GM21825 (cell line): ENCODE measurements at regions not wholly inside any gene's neighbourhood (a gene's known extent, or its start where the extent isn't known, plus 50 kb on each side); places are given as distances from the start of the nearest gene placed in this dataset.

ENCODE experiments used
- ATAC-seq: cut with Tn5 transposase; IDR thresholded peaks from one replicate; pipeline ENCODE4 v1.9.1; 2021; ENCODE audit warnings: mild to moderate bottlenecking, moderate library complexity; ENCODE audit not compliant: unreplicated experiment

GRCh38 chr5:61894046-61894445 is 412.0 kb upstream of the KIF2A start:
- ATAC-seq: no peak

DNA sequence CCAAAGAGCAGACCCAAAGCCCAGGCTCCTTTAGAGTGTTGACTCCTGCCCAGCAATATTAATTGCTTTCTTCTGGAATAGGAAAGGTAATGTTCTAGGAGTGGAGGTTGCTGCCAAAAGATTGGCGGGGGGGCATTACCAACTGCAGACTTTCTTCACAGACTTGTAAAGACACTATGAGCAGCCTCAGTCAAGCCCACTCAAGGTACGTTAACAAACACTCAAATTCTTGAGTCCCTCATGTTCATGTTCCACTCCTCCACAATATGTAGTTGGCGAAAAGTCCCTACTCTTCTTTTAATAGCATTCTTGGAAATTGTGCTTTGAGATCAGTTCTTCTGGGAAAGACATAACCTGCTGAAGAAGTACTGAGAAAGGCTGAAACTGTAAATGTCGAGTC is 409.2 kb upstream of the KIF2A start:
- ATAC-seq: no peak

DNA sequence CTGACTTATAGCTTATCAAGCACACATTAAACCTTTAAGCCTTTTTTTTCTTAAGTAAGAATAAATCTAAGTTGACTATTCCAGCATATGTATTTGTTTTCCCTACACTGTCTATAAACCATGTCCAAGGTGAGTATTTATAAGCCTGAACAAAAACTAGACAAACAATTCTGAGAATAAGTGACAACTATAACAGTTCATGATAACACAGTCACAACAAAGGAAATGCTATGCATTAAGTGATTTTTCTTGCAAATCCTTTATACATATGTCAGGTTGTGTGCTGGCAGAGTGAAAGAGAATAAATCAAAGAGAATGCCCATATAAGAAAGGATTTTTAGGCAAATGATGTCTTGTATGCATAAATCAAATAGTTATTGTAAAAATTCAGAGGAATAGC is 408.8 kb upstream of the KIF2A start:
- no peak for ATAC-seq

- ATAC-seq: no peak
Measured at GRCh38 chr5:61901997-61902396, 404.0 kb upstream of the KIF2A start.

GRCh38 chr5:61904730-61905129 is 401.3 kb upstream of the KIF2A start:
- ATAC-seq: no peak

- no peak for ATAC-seq
Measured at GRCh38 chr5:61905613-61906012, 400.4 kb upstream of the KIF2A start.

DNA sequence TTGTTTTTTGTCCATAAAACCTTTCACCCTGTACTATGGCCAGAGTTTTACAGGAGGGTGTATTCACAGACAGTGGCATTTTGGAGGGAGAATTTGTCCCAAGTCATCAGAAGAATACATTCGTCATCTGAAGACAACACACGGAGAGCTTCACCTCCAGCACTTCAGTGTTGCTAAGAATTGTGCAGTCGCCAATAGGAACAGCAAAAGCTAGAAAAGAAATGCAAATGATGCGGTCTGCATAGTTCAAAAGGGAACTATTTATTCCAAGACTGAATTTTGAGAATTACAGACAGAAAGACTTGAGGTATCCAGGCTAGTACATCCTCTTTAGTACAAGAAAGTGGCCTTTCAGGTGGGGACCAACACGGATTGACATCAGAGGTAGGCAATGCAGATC is 399.2 kb upstream of the KIF2A start:
- no peak for ATAC-seq

DNA sequence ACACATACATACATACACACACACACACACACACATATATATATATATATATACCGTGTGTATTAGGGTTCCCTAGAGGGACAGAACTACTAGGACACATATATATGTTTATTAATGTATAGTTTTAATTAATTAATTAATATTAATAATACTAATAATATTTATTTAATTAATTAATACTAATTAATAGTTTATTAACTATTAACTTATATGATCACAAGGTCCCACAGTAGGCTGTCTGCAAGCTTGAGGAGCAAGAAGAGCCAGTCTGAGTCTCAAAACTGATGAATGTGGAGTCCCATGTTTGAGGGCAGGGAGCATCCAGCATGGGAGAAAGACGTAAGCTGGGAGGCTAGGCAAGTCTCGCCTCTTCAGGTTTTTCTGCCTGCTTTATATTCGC is 398.0 kb upstream of the KIF2A start:
- no peak for ATAC-seq

DNA sequence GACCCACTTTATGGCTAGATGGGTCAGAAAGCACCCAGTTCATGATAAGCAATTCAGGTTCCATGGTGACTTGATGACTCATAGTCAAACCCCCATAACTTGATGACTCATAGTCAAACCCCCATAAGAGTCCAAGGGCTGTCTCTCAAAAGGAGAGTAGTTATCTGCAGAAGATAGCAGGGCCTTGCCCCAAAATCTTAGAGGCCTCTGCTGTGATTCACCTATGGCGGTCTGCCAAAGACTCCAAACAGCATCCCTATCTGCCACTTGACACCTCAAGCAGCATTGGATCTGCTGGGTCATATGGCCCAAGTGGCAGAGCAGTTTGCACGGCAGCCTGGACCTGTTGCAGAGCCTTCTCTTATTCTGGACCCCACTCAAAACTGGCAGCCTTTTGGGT is 395.2 kb upstream of the KIF2A start:
- no peak for ATAC-seq

DNA sequence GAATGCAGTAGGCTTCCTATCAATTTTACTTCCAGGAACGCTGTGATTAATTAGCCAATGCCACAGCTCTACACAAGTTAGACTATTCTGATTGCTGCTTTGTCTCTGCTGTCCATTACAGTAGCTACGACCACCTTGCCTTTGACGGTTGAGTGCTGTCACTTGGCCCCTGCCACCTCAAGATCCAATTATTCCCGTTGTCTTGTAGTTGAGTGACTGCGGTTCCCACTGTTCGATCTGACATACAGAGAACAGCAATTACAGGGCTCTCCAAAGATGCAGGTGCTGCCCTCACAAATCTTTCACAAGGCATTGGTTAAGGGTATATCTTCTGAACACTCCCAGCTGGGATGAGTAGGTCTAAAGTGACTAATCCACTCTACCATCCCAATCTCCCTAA is 393.4 kb upstream of the KIF2A start:
- no peak for ATAC-seq

DNA sequence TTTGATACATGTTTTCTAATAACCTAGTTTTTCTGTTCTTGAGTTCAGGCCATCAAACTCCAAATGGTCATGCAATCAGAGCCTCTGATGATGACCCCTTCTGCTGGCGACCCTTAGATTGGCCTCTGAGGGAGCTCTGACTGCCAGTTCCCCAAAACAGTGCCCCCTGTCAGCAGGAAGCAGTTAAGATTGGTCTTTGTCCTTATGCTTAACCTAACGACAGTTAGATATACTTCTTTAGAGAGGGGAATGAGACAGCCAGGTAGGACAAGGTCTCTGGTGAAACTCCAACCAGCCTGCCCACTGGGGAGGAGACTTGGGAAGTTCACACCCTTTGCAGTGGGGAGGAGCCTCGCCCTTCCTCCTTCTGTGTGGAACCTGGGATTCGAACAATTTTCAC is 390.4 kb upstream of the KIF2A start:
- no peak for ATAC-seq

DNA sequence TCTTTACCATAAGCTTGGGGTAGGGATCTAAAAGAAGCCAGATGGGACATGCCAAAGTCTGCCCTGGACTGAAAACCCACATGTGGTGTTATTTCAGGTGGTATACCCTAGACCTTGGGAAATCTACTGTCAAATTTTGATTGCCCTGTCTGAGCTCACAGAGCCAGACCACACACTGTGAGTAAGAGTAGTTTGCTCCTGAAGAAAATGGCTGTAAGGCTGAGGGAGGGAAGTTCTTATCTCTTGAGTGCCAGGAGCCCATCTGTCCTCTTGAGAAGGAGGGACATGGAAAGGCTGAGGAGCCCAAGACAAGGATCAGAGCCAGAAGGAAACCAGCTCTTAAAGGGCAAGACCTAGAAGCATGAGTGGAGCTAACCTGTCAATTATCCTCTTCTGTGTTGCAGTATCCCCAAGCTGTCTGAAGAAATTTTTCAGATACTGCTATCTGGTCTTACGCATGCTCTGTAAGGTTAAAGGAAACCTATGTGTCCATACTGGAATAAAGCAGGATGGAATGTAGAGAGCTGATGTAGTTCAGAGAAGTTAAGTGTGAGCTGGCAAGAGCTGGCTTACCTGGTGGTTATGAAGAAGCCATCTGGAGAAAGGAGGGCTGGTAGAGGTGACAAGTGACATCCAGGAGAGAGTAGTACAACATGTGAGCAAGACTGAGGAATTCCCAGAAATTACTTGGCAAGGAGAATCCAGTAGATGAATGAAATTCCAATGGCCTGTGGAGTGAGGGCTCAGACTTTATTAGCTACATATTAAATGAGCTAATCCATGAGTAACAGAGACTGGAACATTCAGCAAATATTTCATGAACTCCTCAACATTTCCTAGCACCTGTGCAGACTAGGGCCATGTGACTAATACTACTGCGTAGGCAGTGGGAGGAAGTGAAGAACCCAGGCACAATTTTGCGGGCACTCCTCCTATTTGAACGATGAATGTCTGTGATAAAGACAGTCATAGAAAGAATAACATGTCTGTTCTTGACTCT is 389.1 kb upstream of the KIF2A start:
- ATAC-seq: no peak

DNA sequence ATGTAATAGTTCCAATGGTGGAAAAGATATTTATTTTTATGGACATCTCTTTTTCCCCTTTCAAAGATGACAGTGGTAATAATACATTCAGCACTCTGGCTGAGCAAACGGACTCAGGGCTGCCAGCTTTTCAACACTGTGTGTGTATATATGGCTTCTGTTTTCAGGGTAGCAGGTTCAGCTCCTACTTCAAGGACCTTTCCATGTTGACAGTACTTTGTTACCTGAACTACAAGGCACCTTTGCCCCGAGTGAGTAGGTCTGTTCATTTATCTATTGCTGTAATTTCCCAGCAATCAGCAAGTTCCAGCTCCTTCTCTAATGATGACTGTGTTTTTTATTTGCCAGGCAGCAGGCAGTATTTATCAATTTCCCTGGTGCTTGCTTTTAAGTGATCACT is 387.4 kb upstream of the KIF2A start:
- ATAC-seq: no peak

- no peak for ATAC-seq
Measured at GRCh38 chr5:61919920-61920319, 386.1 kb upstream of the KIF2A start.

GRCh38 chr5:61924251-61924650 is 381.8 kb upstream of the KIF2A start:
- no peak for ATAC-seq

DNA sequence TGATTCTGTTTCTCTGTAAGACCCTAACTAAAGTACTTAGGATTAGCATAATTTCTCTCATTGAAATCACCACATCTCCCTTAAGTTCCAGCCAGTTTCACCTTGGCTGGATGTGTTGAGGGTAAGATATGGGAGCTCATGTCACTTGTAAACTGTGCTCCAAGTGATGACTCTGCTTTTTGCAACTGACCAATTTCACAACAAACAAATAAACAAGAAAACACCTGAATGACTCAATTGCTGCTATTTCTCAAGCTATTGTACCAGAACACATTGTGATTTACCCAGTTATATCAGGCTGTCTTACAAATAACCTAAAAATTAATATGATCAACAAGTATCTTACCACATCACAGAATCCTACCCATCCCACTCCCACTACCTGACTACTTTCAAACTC is 379.1 kb upstream of the KIF2A start:
- no peak for ATAC-seq

- no peak for ATAC-seq
Measured at GRCh38 chr5:61931236-61931635, 374.8 kb upstream of the KIF2A start.

DNA sequence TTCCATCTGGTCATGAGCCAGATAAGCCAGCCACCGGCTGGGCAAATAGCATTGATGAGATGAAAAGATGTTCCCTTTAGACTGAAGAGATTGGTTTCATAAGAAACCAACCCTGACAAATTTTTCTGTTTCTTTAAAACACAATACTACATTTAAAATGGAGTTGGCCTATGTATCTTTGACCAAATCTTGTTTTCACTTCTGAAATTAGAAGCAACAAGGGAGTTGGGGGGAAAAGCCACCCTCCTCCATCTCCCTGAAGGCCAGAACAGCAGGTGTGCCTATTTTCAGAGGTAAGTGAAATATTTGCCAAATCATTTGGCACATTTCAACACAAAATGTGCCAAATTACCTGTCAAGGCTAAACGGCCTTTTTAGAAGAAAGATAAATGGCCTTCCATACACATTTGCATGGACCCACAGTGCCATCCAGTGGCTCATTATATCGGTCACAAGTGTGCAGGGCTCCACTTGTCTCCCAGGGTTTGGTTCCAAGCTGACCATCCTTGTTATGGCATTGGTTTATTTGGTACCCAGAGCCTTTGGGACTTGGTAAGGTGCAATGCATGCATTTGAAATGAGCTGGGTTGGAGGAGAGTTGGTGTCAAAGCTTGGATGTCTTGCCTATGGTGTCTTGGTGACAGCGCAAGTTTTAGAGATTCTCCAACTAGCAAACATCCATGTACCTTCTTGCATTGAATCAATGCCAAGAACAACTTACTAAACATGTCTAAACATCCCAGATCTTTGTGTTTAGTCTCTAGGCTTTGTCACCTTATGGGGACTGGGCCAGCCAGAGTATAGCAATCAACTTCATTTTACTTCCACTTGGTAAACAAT is 372.0 kb upstream of the KIF2A start:
- ATAC-seq: no peak

DNA sequence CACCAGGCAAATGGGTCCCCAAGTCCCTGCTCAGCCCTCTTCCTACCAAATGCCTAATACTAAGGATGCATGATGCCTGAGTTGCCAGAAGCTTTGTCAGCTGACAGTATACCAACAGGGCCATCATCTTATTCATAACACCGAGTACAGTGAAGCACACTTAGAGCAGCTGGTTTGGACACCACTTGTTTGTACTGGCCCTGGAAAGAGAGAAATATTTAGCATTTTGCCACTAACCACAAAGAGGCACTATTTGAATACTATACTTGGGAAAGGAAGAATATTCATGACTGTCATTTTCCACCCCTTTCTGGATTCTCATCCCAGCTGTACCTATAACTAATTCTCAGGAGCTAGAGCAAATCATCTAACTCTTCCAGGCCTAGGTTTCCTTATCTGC is 364.4 kb upstream of the KIF2A start:
- no peak for ATAC-seq

DNA sequence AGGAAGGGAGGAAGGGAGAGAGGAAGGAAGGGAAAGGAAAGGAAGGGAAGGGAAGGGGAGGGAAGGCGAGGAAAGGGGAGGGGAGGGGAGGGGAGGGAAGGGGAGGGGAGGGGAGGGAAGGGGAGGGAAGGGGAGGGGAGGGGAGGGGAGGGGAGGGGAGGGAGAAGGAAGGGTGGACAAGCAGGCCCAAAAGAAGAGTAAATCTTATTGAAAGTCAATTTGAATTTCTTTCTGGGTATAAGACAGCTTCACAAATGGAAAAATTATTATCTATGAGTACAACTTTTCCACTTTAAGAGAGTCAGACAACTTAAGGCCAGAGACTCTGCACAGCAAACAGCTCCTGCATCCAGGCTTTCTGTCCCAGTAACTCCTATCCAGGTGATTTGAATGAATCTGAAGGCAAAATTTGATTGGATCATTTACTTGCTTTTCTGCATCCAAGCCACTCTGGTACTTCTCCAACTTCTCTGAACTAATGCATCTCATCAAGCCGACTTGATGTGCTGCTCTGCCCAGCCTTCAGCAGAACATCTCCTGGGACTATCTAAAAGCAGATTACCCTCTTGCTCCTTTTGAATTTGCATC is 363.4 kb upstream of the KIF2A start:
- ATAC-seq: no peak

DNA sequence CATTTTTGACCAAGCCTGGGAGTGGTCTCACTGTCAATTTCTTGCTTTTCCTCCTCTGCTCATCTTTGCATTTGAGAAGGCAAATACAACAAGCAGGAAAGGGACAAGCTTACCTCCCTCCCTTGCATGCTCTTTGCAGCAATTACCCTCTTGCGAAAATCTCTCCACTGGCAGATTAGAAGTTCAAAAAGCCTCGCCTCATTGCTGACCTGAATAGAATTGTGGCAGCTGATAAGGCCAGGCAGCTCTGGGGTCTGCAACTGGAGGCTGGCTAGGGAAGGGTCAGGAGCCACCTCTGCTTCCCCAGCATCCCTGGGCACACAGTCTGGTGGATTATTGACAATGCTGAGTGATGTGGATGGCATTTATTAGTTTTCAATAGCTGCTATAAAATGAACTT is 362.3 kb upstream of the KIF2A start:
- no peak for ATAC-seq

DNA sequence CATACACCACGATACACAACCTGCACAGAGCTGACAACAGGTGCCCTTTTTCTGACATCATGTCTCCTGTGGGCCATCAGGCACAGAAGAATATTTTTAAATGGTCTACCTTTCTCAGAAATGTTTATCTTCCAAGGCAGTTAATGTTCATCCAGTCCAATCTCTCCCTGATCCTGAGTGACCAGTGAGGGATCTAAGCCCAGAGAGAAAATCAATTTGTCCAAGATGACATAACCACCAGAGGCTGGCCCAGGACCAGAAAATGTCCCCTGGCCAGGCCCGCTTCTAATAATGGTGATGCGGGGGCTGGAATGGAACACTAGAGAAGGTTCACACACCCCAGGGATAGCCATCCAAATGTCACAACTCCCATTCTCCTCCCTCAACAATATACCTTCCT is 357.9 kb upstream of the KIF2A start:
- ATAC-seq: no peak
